GM23248 (cell line): ENCODE measurements at regions not wholly inside any gene's neighbourhood (a gene's known extent, or its start where the extent isn't known, plus 50 kb on each side); places are given as distances from the start of the nearest gene placed in this dataset.
"Not testable (repeated sequence)": the region's sequence is repeated elsewhere in the genome, so short reads cannot be mapped to it uniquely, and the experiment has no call there.

Source experiments
- DNase-seq: peaks from one replicate; pipeline ENCODE4 v3.0.0-alpha.2; 2015
- H2AFZ ChIP-seq: fragments of 200-600 bp; sonication (generic); 2 replicates; pipeline ENCODE4 v1.6.1; 2016; ENCODE audit warnings: antibody characterized with exemption
- H3F3A ChIP-seq: fragments of 200-600 bp; sonication (generic); 2 replicates; pipeline ENCODE4 v1.6.1; 2016; ENCODE audit warnings: mild to moderate bottlenecking, antibody characterized with exemption, mixed run types; ENCODE audit not compliant: insufficient read depth
- H3K27ac ChIP-seq: fragments of 200-600 bp; sonication (generic); 2 replicates; pipeline ENCODE4 v1.5.1; 2016; ENCODE audit warnings: mild to moderate bottlenecking
- H3K27me3 ChIP-seq: fragments of 200-600 bp; sonication (generic); replicated peaks from 2 replicates; pipeline ENCODE4 v1.6.1; 2016; ENCODE audit warnings: mild to moderate bottlenecking; ENCODE audit not compliant: insufficient read depth
- H3K36me3 ChIP-seq: fragments of 200-600 bp; sonication (generic); 2 replicates; pipeline ENCODE4 v1.6.1; 2016; ENCODE audit warnings: low read depth, mild to moderate bottlenecking
- H3K4me1 ChIP-seq: fragments of 200-600 bp; sonication (generic); 2 replicates; pipeline ENCODE4 v1.6.1; 2016; ENCODE audit warnings: mild to moderate bottlenecking; ENCODE audit not compliant: insufficient read depth
- H3K4me2 ChIP-seq: fragments of 200-600 bp; sonication (generic); one replicate; pipeline ENCODE4 v1.6.1; 2016; ENCODE audit warnings: mild to moderate bottlenecking; ENCODE audit not compliant: unreplicated experiment
- H3K4me3 ChIP-seq: fragments of 200-600 bp; sonication (generic); 2 replicates; pipeline ENCODE4 v1.5.1; 2016; ENCODE audit warnings: mild to moderate bottlenecking
- H3K79me2 ChIP-seq: fragments of 200-600 bp; sonication (generic); 2 replicates; pipeline ENCODE4 v1.6.1; 2016; ENCODE audit warnings: mild to moderate bottlenecking; ENCODE audit not compliant: insufficient read depth
- H3K9ac ChIP-seq: fragments of 200-600 bp; sonication (generic); 2 replicates; pipeline ENCODE4 v1.6.1; 2016; ENCODE audit warnings: mild to moderate bottlenecking
- H3K9me2 ChIP-seq: fragments of 200-600 bp; sonication (generic); 2 replicates; pipeline ENCODE4 v1.6.1; 2016; ENCODE audit warnings: mixed run types, mild to moderate bottlenecking, moderate library complexity; ENCODE audit not compliant: insufficient read depth
- H3K9me3 ChIP-seq: fragments of 200-600 bp; sonication (generic); one replicate; pipeline ENCODE4 v1.6.1; 2017; ENCODE audit warnings: low read depth
- H4K20me1 ChIP-seq: fragments of 200-600 bp; sonication (generic); 2 replicates; pipeline ENCODE4 v1.6.0; 2016; ENCODE audit not compliant: insufficient read depth
- WGBS, 2 experiments: methylation state at CpG; one replicate each; pipeline ENCODE4 v1.1.6; 2015 to 2017; ENCODE audit warnings: low lambda C conversion rate in 2 of 2, low coverage in 1 of 2; ENCODE audit errors: missing lambda C conversion rate in 2 of 2; 5-methylcytosine and 5-hydroxymethylcytosine counted together
- in situ Hi-C: fragments of 300-500 bp; cut with MboI; formaldehyde crosslinking; loops from 2 replicates; pipeline ENCODE4 v1.15.0; 2020

- H2AFZ ChIP-seq, H3K36me3 ChIP-seq, H3K4me2 ChIP-seq, H3K27ac ChIP-seq, H3K79me2 ChIP-seq, DNase-seq, H3F3A ChIP-seq, H3K9me3 ChIP-seq, H3K9me2 ChIP-seq, H4K20me1 ChIP-seq, in situ Hi-C loops, H3K9ac ChIP-seq, H3K27me3 ChIP-seq, H3K4me1 ChIP-seq, H3K4me3 ChIP-seq: not testable (repeated sequence)
- 33 to 44% methylated on average over 2 of the region's 3 CpGs for WGBS, 2 experiments
These were observed 56.5 kb upstream of the RABL2A start for GRCh38 chr2:113570509-113571009.

DNA sequence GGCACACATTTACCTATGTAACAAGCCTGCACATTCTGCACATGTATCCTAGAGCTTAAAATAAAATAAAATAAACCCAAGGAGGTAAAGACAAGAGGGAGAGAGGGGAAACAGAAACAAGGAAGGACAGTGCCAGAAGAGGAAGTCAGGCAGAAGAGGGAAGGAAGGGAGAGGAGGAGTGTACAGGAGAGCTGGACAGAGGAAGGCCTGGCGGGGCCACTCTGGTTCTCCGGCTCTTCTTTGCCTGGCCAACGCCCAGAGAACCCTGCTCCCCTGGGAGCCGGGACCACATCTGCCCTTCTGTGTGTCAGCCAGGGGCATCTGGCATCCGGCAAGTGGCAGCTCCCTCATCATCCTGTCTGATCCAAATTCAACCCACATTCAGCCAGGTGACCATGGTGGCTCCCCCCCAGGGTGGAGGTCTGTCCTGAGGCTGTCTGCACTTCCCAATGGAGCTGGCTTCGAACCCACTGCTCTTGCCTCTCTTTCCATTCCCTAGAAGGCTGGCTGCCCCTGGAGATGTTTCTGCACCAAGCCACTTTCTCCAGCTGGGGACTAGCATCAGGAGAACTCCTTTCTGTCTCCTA lies 55.5 kb upstream of the RABL2A start:
- H3K4me3 ChIP-seq, H4K20me1 ChIP-seq, H3K9ac ChIP-seq, in situ Hi-C loops, H3F3A ChIP-seq, H3K9me2 ChIP-seq, H2AFZ ChIP-seq, H3K9me3 ChIP-seq, H3K27ac ChIP-seq, DNase-seq, H3K36me3 ChIP-seq, H3K27me3 ChIP-seq, H3K79me2 ChIP-seq, H3K4me1 ChIP-seq, H3K4me2 ChIP-seq: not testable (repeated sequence)
- WGBS, 2 experiments = 50 to 51% methylated on average over 5 to 6 of the region's 6 CpGs

GRCh38 chr2:113575721-113576120 lies 51.3 kb upstream of the RABL2A start:
- H3K9me3 ChIP-seq, H3K9ac ChIP-seq, H3K4me1 ChIP-seq, H3F3A ChIP-seq, H3K36me3 ChIP-seq, in situ Hi-C loops, H3K4me3 ChIP-seq, DNase-seq, H3K4me2 ChIP-seq, H2AFZ ChIP-seq, H3K27me3 ChIP-seq, H4K20me1 ChIP-seq, H3K79me2 ChIP-seq, H3K9me2 ChIP-seq, H3K27ac ChIP-seq: not testable (repeated sequence)
- 80 to 87% methylated on average over 3 of the region's 4 CpGs for WGBS, 2 experiments

DNA sequence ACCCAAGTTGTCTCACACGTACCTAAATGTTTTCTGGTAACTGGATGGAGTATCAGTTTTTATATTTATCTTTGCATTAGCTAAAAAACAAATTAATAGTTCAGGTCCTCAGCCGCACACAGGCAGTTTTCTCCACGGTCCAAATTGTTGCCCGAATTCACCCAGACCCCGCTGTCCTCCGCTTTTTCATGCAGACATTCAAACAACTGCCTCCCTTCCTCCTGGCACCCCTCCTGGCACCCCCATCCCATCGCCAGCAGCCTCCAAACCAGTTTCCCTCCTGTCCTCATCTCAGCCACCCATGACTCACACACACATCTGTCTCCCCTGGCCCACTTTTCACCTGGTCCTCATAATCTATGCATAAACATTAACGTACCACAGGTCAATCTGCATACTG lies 50.7 kb upstream of the RABL2A start:
- H3K4me2 ChIP-seq, H3K9ac ChIP-seq, H3K36me3 ChIP-seq, H4K20me1 ChIP-seq, H3K4me3 ChIP-seq, in situ Hi-C loops, H3K9me3 ChIP-seq, H3K79me2 ChIP-seq, H3K4me1 ChIP-seq, DNase-seq, H3K27ac ChIP-seq, H3K27me3 ChIP-seq, H3F3A ChIP-seq, H2AFZ ChIP-seq, H3K9me2 ChIP-seq: not testable (repeated sequence)
- WGBS, 2 experiments = 89 to 92% methylated on average over 7 to 8 of the region's 8 CpGs
